ENCODE measurements at regions not wholly inside any gene's neighbourhood (a gene's known extent, or its start where the extent isn't known, plus 50 kb on each side); places are given as distances from the start of the nearest gene placed in this dataset.

GRCh38 chr4:24705016-24705753 lies 90.2 kb upstream of the SOD3 start:
- FAIRE-seq: no peak
- DNase-seq (ENCODE audit: insufficient read length, low spot score): no peak

GRCh38 chr4:24713604-24714003 lies 81.8 kb upstream of the SOD3 start:
- DNase-seq (ENCODE audit: insufficient read length, low spot score) (no peak), FAIRE-seq (no peak)

GRCh38 chr4:24719615-24720014 lies 75.8 kb upstream of the SOD3 start:
- no peak for DNase-seq (ENCODE audit: insufficient read length, low spot score)
- no peak for FAIRE-seq

- no peak for FAIRE-seq
- no peak for DNase-seq (ENCODE audit: insufficient read length, low spot score)
Measured at GRCh38 chr4:24720436-24720835, 74.9 kb upstream of the SOD3 start.

GRCh38 chr4:24720979-24721378 lies 74.4 kb upstream of the SOD3 start:
- no peak for DNase-seq (ENCODE audit: insufficient read length, low spot score)
- FAIRE-seq: no peak

GRCh38 chr4:24722026-24722568 lies 73.3 kb upstream of the SOD3 start:
- FAIRE-seq: no peak

GRCh38 chr4:24727390-24728224 lies 67.8 kb upstream of the SOD3 start:
- DNase-seq (ENCODE audit: insufficient read length, low spot score) (no peak), FAIRE-seq (no peak)

More at GRCh38 chr4:24722026-24722568, 73.3 kb upstream of the SOD3 start:
- no peak for DNase-seq (ENCODE audit: insufficient read length, low spot score)

GRCh38 chr4:24729119-24729730 lies 66.1 kb upstream of the SOD3 start:
- FAIRE-seq (no peak), DNase-seq (ENCODE audit: insufficient read length, low spot score) (no peak)

GRCh38 chr4:24730256-24731001 lies 64.9 kb upstream of the SOD3 start:
- FAIRE-seq: no peak
- DNase-seq (ENCODE audit: insufficient read length, low spot score): no peak

- DNase-seq (ENCODE audit: insufficient read length, low spot score) (no peak), FAIRE-seq (no peak)
Measured at GRCh38 chr4:24731448-24731847, 63.9 kb upstream of the SOD3 start.

- DNase-seq (ENCODE audit: insufficient read length, low spot score) (no peak), FAIRE-seq (no peak)
Measured at GRCh38 chr4:24734511-24734910, 60.9 kb upstream of the SOD3 start.

- no peak for DNase-seq (ENCODE audit: insufficient read length, low spot score)
- no peak for FAIRE-seq
Measured at GRCh38 chr4:24736066-24736465, 59.3 kb upstream of the SOD3 start.

GRCh38 chr4:24741910-24742309 lies 53.5 kb upstream of the SOD3 start:
- FAIRE-seq (no peak), DNase-seq (ENCODE audit: insufficient read length, low spot score) (no peak)

GRCh38 chr4:24742335-24742734 lies 53.0 kb upstream of the SOD3 start:
- FAIRE-seq (no peak), DNase-seq (ENCODE audit: insufficient read length, low spot score) (no peak)

GRCh38 chr4:24742773-24743172 lies 52.6 kb upstream of the SOD3 start:
- FAIRE-seq (no peak), DNase-seq (ENCODE audit: insufficient read length, low spot score) (no peak)

- FAIRE-seq (no peak), DNase-seq (ENCODE audit: insufficient read length, low spot score) (no peak)
Measured at GRCh38 chr4:24743206-24743605, 52.2 kb upstream of the SOD3 start.

GRCh38 chr4:24743927-24744326 lies 51.4 kb upstream of the SOD3 start:
- DNase-seq (ENCODE audit: insufficient read length, low spot score) (no peak), FAIRE-seq (no peak)

- no peak for FAIRE-seq
- no peak for DNase-seq (ENCODE audit: insufficient read length, low spot score)
Measured at GRCh38 chr4:24745172-24745895, 50.0 kb upstream of the SOD3 start.
